A549 (cell line): ENCODE measurements at regions not wholly inside any gene's neighbourhood (a gene's known extent, or its start where the extent isn't known, plus 50 kb on each side); places are given as distances from the start of the nearest gene placed in this dataset.

Experiments used
- EP300 ChIP-seq, 2 experiments: fragments of >200 bp; sonication (Bioruptor Twin); formaldehyde crosslinking; IDR thresholded peaks; 2 replicates in 1 of 2; 3 replicates in 1 of 2; pipeline ENCODE4 v1.6.1; 2016 to 2017
- NR3C1 ChIP-seq: fragments of >200 bp; sonication (Bioruptor Twin); formaldehyde crosslinking; IDR thresholded peaks from 3 replicates; pipeline ENCODE4 v1.6.1; 2017
- TF ChIP-seq, protein P1 (sequence below): fragments of >200 bp; sonication (Bioruptor Twin); formaldehyde crosslinking; IDR thresholded peaks from 3 replicates; pipeline ENCODE4 v1.5.1; 2016

GRCh38 chr12:126454581-126454980 is 1389.3 kb downstream of the AACS start:
- TF ChIP-seq NR3C1: no peak
- TF ChIP-seq EP300 (IDR thresholded peaks at IDR 0.05): no peak
- TF ChIP-seq, protein P1, sequence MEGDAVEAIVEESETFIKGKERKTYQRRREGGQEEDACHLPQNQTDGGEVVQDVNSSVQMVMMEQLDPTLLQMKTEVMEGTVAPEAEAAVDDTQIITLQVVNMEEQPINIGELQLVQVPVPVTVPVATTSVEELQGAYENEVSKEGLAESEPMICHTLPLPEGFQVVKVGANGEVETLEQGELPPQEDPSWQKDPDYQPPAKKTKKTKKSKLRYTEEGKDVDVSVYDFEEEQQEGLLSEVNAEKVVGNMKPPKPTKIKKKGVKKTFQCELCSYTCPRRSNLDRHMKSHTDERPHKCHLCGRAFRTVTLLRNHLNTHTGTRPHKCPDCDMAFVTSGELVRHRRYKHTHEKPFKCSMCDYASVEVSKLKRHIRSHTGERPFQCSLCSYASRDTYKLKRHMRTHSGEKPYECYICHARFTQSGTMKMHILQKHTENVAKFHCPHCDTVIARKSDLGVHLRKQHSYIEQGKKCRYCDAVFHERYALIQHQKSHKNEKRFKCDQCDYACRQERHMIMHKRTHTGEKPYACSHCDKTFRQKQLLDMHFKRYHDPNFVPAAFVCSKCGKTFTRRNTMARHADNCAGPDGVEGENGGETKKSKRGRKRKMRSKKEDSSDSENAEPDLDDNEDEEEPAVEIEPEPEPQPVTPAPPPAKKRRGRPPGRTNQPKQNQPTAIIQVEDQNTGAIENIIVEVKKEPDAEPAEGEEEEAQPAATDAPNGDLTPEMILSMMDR: no peak
